Stromal cell of bone marrow (primary cell): ENCODE measurements at regions not wholly inside any gene's neighbourhood (a gene's known extent, or its start where the extent isn't known, plus 50 kb on each side); places are given as distances from the start of the nearest gene placed in this dataset.
"Not testable (repeated sequence)": the region's sequence is repeated elsewhere in the genome, so short reads cannot be mapped to it uniquely, and the experiment has no call there.

Source experiments
- DNase-seq: peaks from one replicate; pipeline ENCODE4 v3.0.0-alpha.2; 2012; ENCODE audit warnings: low read depth

GRCh38 chr18:79579807-79580497 is 99.7 kb upstream of the CTDP1 start:
- no peak for DNase-seq

- no peak for DNase-seq
These were observed 99.0 kb upstream of the CTDP1 start for GRCh38 chr18:79580498-79581171.

DNA sequence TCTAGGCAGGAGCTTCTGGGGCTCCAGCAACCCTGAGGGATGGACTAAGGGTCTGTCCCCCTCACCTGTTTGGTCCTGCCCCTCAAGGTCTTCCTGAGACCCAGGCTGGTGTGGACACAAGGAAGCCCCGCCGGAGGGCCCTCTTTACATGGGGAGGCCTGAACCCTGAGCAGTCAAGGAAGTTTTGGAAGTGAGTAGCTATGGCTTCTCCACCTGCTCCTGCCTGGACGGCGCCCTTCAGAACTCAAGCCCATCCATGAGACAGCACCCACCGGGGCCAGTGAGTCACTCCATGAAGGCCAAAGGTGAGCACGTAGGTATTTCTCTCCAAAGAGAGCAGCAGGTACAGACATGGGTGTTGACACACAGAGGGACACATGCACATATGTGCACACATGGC is 98.2 kb upstream of the CTDP1 start:
- DNase-seq: no peak

DNA sequence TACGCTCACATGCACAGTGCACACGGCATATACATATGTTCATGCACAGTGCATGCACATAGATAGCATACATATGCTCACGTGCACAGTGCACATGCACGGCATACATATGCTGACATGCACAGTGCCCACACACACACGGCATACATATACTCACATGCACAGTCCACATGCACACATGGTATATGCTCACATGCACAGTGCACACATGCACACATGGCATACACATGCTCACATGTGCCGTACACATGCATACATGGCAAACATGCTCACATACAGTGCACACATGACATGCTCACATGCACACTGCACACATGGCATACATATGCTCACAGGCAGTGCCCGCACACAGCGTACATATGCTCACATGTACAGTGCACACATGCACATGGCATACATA is 97.7 kb upstream of the CTDP1 start:
- DNase-seq: no peak

- no peak for DNase-seq
These were observed 96.6 kb upstream of the CTDP1 start for GRCh38 chr18:79582978-79583377.

DNA sequence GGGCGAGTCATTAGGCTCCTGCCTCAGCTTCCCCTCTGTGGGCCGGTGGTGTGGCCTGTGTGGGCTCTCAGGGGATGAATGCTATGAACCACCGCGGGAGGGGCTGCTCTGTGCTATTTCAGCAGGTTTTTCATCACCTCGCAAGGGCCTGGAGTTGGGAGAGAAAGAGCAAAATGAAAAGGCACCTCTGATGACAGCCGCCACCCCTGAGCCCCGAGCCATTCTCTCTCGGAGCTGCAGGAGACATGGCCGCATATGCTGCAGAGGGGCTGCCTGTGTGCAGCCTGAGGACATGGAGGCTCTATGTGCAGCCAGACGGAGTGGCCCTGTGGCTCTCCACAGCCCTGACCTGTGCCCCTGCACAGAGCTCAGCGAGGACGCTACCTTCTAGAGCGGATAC is 96.2 kb upstream of the CTDP1 start:
- no peak for DNase-seq

DNA sequence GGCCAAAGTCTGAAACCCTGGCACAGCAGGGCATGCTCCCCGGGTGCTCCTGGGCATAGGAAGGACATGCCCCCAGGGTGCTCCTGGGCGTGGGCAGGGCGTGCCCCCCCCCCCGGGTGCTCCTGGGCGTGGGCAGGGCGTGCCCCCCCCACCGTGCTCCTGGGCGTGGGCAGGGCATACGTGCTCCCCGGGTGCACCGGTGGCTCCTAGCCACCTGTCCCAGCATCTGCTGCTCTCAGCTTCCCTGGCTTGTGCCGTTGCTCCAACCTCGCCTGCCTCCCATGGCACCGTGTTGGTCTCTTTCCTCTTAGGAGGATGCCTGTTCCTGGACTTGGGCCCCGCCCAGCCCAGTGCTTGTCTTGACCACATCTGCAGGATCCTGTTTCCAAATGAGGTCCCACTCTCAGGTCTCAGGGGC is 95.6 kb upstream of the CTDP1 start:
- no peak for DNase-seq

DNA sequence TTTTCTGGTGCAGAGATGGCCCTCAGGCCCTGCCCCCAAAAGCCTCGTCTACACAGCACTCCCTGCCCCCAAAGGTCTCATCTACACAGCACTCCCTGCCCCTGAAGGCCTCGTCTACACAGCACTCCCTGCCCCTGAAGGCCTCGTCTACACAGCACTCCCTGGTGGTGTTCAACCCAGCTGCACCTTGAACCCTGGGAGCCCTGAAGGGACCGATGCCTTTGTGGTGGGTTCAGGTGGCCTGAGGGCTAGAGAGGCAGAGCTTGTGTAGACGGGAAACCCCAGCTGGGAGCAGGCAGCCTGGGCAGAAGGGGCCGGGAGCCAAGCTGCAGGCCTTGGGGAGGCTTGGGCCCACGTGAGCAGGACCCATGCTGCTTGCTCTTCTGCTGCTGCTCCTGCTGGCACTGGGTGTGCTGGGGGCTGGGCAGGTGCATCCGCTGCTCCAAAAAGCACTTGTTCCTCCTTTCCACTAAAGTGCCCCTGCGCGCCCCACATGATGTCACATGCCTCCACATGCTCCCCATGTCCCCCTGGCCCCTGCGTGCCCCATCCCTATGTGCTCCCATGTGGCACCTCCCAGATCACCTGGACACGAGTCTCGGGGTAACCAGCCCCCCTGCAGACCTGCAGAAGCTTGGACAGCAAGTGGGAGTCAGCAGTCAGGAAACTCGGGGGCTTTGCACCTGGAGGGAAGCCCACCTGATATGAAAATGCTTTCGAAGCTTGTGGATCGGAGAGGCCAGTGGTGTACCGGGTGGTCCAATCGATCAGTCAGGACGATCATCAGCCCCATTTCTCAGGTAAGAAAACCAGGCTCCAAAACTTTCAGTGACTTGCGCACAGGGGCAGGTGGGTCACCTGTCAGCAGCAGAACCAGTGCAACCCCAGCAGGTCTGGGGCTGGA is 94.9 kb upstream of the CTDP1 start:
- DNase-seq: no peak

DNA sequence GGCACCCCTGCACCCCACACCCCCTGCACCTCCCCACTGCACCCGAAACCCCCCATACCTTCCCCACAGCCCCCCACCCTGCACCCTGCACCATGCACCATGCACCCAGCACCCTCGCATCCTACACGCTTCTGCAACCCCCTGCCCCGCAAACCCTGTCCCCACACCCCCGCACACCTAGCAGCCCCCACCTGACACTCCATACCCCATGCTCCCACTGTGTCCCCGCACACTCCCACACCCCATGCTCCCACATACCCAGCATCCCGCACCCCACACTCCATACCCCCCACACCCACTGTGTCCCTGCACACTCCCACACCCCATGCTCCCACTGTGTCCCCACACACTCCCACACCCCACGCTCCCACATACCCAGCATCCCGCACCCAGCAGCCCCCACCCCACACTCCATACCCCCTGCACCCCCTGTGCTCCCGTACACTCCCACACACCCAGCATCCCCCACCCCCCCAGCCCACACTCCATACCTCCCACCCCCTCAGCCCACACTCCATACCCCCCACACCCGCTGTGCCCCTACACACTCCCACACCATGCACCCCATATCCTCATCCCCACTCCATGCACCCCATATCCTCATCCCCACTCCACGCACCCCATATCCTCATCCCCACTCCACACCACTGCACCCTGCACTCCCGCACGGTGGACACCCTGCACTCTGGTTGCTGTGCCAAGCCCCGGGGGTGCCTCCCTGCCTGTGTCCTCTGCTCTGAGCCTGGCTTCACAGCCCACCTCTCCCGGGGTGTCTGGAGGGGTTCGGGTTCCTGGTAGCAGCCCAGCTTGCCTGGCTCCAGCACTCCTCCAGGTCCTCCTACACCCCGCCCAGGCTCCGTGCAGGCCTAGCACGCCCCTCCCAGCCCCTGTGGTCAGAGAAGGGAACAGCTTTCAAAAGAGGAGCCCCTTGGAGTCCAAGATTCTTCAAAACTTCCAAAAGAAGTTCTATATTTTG is 93.9 kb upstream of the CTDP1 start:
- no peak for DNase-seq

DNA sequence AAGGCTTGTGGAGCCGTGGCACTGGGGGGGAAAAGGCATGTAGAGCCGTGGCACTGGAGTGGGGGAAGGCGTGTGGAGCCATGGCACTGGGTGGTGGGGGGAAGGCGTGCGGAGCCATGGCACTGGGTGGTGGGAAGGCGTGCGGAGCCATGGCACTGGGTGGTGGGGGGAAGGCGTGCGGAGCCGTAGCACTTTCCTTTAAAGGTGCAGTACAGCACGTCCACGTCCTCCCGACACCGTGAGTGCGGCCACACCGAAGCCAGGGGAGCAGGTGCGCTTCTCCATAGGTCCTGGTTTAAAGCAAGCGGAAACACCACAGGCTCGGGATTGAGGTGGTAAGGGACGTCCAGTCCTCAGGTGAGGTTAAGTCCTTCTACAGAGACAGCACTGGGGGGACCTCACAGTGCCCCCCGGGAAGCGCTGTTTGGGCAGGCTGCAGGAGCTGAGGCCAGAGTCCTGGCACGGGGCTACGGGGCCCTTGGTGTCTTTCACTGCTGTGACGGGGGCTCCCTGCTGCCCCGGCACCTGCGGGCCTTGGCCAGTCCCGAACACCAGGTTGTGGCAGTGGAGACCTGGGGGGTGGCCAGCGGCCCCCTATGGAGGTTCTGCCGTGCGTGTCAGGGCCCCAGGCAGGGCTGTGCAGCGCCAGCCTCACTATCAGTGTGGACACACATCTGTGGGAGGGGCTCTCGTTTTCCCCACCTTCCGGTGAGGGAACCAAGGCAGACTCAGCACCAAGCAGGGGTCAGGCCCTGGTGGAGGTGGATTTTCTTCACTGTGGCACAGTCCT is 93.0 kb upstream of the CTDP1 start:
- DNase-seq: no peak

DNA sequence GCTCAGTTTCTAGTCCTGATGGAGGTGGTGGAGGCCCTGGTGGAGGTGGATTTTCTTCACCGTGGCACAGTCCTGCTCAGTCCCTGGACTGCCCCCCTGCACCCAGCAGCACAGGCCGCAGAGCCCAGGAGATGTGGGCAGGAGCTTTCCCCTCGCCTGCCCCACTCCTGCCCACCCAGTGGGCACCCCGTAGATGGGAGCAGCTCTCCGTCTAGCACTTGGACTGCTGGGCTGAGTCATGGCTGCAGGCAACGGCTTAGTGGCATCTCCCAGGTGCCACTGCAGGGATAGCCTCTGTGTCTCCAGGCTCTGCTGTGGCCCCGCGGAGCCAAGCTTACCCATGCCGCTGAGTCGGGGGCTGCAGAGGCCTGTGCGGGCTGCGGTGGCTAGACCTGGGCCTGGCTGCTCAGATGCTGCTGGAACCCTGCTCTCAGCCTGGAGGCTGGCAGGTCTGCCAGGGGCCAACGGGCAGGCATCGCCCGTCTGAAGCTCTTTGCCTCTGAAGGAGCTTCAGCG is 92.3 kb upstream of the CTDP1 start:
- DNase-seq: no peak

- no peak for DNase-seq
These were observed 91.6 kb upstream of the CTDP1 start for GRCh38 chr18:79587779-79588635.

DNA sequence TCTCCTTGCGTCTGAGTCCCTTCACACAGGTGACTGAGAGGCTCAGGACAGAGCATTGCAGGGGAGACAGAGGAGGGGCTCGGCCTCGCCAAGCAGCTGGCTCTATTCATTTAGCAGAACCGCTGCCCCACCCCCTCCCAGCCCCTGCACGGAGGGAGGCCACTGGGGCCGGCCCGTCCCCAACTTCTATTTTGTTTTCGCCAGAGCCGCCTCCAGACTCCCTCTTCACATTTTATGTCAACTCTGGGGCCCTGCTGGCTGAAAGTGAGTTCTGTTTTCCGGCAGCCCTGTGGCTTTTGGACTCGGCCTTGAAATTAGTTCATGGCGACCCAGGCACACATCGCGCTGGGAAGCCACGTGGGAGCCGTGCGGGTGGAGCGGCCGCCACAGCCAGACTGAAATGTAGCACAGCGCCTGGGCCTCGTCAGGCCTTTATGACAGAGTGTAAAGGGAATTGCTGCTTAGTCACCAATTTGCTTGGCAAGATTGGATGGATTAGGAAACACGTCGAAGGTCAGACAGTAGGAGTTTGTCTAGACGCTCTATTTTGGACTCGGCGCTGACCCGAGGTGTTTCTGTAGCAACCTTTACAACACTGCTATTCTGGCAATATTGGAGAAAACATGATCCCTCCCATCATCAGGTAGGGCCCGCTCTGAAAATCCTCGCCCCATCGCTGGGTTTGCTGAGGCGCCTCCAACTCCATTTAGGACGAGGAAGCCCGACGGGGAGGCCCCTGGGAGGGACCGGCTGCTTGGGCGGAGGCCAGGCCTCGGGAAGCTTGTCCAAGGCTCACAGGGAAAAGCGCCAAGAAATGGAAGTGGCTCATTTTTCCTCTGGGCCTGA is 90.7 kb upstream of the CTDP1 start:
- DNase-seq: peak; percentile 94

- DNase-seq: no peak
These were observed 90.0 kb upstream of the CTDP1 start for GRCh38 chr18:79589601-79590091.

DNA sequence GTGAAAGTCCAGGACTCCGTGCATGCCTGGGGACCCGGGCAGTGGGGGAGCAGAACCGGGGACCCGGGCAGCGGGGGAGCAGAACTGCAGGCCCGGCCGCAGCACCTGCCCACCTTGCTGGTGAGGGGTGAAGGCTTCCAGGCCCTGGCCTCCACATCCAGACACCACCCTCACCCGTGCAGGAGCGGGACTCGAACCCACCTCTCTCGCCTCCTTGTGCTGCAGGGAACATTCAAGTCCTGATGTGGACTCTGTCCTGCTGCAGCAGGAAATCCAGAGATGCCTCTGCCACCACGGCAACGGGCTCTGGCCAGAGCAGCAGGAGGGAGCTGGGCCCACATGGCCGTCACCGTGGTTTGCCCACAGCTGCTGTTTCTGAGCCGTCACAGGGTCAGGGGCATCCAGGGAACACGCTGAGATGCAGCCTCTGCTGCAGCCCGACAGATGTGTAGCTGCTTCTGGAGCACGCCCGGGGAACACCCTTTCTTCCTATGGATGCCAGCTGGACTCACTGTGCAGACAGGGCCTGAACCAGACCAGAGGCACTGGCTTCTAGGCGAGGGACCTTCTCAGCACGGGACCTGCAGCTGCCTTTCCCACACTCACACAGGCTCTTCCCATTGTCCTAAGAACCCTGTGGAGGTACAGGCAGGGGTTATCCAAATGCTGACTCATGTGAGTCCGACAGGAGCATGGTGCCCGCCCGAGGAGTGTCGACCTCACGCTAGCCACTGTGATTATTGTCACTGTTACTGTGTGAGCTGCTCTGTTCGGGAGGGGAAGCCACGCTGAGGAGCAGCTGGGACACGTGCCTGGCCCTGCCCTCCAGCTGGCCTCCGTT is 89.2 kb upstream of the CTDP1 start:
- no peak for DNase-seq

GRCh38 chr18:79591032-79591308 is 88.6 kb upstream of the CTDP1 start:
- no peak for DNase-seq

DNA sequence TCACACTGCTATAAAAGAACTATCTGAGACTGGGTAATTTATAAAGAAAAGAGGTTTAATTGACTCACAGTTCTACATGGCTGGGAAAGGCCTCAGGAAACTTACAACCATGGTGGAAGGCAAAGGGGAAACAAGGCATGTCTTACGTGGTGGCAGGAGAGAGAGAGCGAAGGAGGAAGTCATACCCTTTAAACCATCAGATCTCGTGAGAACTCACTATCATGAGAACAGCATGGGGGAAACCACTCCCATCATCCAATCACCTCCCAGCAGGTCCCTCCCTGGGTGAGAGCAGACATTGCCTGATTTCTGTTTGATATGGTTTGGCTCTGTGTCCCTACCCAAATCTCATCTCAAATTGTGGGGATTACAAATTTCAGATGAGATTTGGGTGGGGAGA is 86.9 kb upstream of the CTDP1 start:
- not testable (repeated sequence) for DNase-seq

- no peak for DNase-seq
These were observed 83.7 kb upstream of the CTDP1 start for GRCh38 chr18:79595876-79596374.
